HepG2 (cell line): ENCODE measurements at regions not wholly inside any gene's neighbourhood (a gene's known extent, or its start where the extent isn't known, plus 50 kb on each side); places are given as distances from the start of the nearest gene placed in this dataset.

Experiments used
- ATAC-seq: fragments of 200-7000 bp; cut with Tn5 transposase; 3 replicates; pipeline ENCODE4 v1.9.1; 2020; ENCODE audit warnings: mild to moderate bottlenecking, moderate library complexity
- BruUV-seq: library from RNA; stranded (reverse); fragments of 400-500 nt; replicated peaks from 2 replicates; lab custom pipeline; 2021; lab: Mats Ljungman, UMichigan
- CTCF ChIA-PET: fragments of 300-600 bp; formaldehyde crosslinking; extraction: SDS; loops from one replicate; lab custom pipeline; 2021; ENCODE audit warnings: low total read pairs, inconsistent platforms, low intra/inter-chr PET ratio; lab: Yijun Ruan, JAX
- POLR2A ChIA-PET: fragments of 350-600 bp; sonication (Branson Sonifier 250); formaldehyde crosslinking; loops from one replicate; lab custom pipeline; 2020; ENCODE audit warnings: antibody characterized with exemption, inconsistent platforms; lab: Yijun Ruan, JAX
- DNase-seq: peaks from one replicate; pipeline ENCODE4 v3.0.0-alpha.2; 2015; ENCODE audit warnings: low spot score
- FAIRE-seq: peaks from 3 replicates; lab custom pipeline; 2011; peaks lifted over from hg19 to GRCh38; lab: Jason Lieb, UNC
- H2AFZ ChIP-seq: one replicate; pipeline ENCODE4 v1.6.1; 2011; ENCODE audit warnings: low read length, inconsistent platforms
- H3K27ac ChIP-seq: fragments of 300-600 bp; 3 replicates; pipeline ENCODE4 v1.8.0; 2011; ENCODE audit warnings: mixed run types, mild to moderate bottlenecking, mixed read lengths, low read length, inconsistent platforms; ENCODE audit not compliant: insufficient read depth; ENCODE audit errors: extremely low read length
- H3K27me3 ChIP-seq, 2 experiments: fragments of 200-600 bp in 1 of 2; 2 replicates in 1 of 2; 3 replicates in 1 of 2; pipeline versions ENCODE4 v1.6.0 to v1.8.0; 2011; ENCODE audit warnings: low read length in 2 of 2, mild to moderate bottlenecking in 2 of 2, moderate library complexity in 2 of 2, inconsistent platforms in 1 of 2; ENCODE audit not compliant: insufficient read depth in 2 of 2, control insufficient read depth in 1 of 2
- H3K36me3 ChIP-seq, 2 experiments: fragments of 200-600 bp in 1 of 2; replicated peaks in 1 of 2; 2 replicates in 1 of 2; 3 replicates in 1 of 2; pipeline versions ENCODE4 v1.5.1 to v1.8.0; 2011; ENCODE audit warnings: low read length in 2 of 2, inconsistent platforms in 1 of 2; ENCODE audit not compliant: insufficient read depth in 2 of 2, control insufficient read depth in 1 of 2
- H3K4me1 ChIP-seq: 2 replicates; pipeline ENCODE4 v1.5.1; 2012; ENCODE audit warnings: low read length, inconsistent platforms; ENCODE audit not compliant: insufficient read depth
- H3K4me2 ChIP-seq: 2 replicates; pipeline ENCODE4 v1.6.0; 2011; ENCODE audit warnings: low read depth, low read length, inconsistent platforms
- H3K4me3 ChIP-seq, 3 experiments: fragments of 200-600 bp in 1 of 3; sonication (generic), shearing (Covaris generic) in 1 of 3; replicated peaks in 1 of 3; 2 replicates each; pipeline ENCODE4 v1.5.1; 2011 to 2016; ENCODE audit warnings: low read length in 3 of 3, inconsistent platforms in 2 of 3, low read depth in 2 of 3, mild to moderate bottlenecking in 2 of 3, control low read depth in 1 of 3, mixed read lengths in 1 of 3; ENCODE audit not compliant: insufficient read depth in 1 of 3
- H3K79me2 ChIP-seq: one replicate; pipeline ENCODE4 v1.6.1; 2011; ENCODE audit warnings: low read length, inconsistent platforms; ENCODE audit not compliant: insufficient read depth
- H3K9ac ChIP-seq: 2 replicates; pipeline ENCODE4 v1.6.0; 2011; ENCODE audit warnings: mild to moderate bottlenecking, low read depth, low read length, inconsistent platforms; ENCODE audit not compliant: insufficient read depth
- H3K9me3 ChIP-seq: 2 replicates; pipeline ENCODE4 v1.5.1; 2012; ENCODE audit warnings: mild to moderate bottlenecking, low read length
- H4K20me1 ChIP-seq: 2 replicates; pipeline ENCODE4 v1.6.0; 2011; ENCODE audit warnings: inconsistent platforms, mild to moderate bottlenecking, low read length, moderate library complexity; ENCODE audit not compliant: insufficient read depth
- ATF7-NPFF ChIP-seq: sonication (generic); formaldehyde crosslinking; IDR thresholded peaks from 2 replicates; pipeline ENCODE4 v1.8.1; 2023; ENCODE audit warnings: mild to moderate bottlenecking, low read depth, missing genetic modification reagents, moderate library complexity
- CEBPB ChIP-seq: IDR thresholded peaks from 2 replicates; pipeline ENCODE4 v1.6.1; 2011; ENCODE audit warnings: low read depth, low read length, improper control_type of control experiment, borderline replicate concordance
- HDAC1 ChIP-seq: sonication (generic); formaldehyde crosslinking; IDR thresholded peaks from 2 replicates; pipeline ENCODE4 v1.5.1; 2020; ENCODE audit warnings: mild to moderate bottlenecking, missing genetic modification reagents
- HOXA7 ChIP-seq: sonication (generic); formaldehyde crosslinking; IDR thresholded peaks from 2 replicates; pipeline ENCODE4 v1.8.1; 2022; ENCODE audit warnings: mild to moderate bottlenecking, missing genetic modification reagents, moderate library complexity
- MAFK ChIP-seq, 2 experiments: IDR thresholded peaks in 1 of 2; conservative IDR thresholded peaks in 1 of 2; 2 replicates each; pipeline ENCODE4 v1.6.1; 2011; ENCODE audit warnings: improper control_type of control experiment in 2 of 2, low read length in 2 of 2
- SATB2 ChIP-seq: sonication (generic); formaldehyde crosslinking; IDR thresholded peaks from 2 replicates; pipeline ENCODE4 v1.5.0; 2020; ENCODE audit warnings: missing genetic modification reagents
- ZNF775 ChIP-seq: sonication (generic); formaldehyde crosslinking; IDR thresholded peaks from 2 replicates; pipeline ENCODE4 v1.4.0; 2020; ENCODE audit warnings: missing genetic modification reagents, mild to moderate bottlenecking, moderate library complexity, borderline replicate concordance
- ZSCAN25 ChIP-seq: sonication (generic); formaldehyde crosslinking; IDR thresholded peaks from 2 replicates; pipeline ENCODE4 v1.8.0; 2022; ENCODE audit warnings: mild to moderate bottlenecking, missing genetic modification reagents
- WGBS: methylation state at CpG from one replicate; pipeline ENCODE4 v1.1.6; 2017; ENCODE audit warnings: low lambda C conversion rate; 5-methylcytosine and 5-hydroxymethylcytosine counted together
- in situ Hi-C: cut with HindIII; loops from 2 replicates; pipeline ENCODE4 v1.10.0; 2017; ENCODE audit warnings: low pct_unique_long_range_greater_than_20kb; ENCODE audit not compliant: extremely low pct_ligation_motif_present
- intact Hi-C: fragments of 100-400 bp; cut with micrococcal nuclease; formaldehyde crosslinking; loops from one replicate; pipeline ENCODE4 v1.10.0; 2022; ENCODE audit not compliant: unreplicated experiment
- TF ChIP-seq, protein P1 (sequence below): sonication (generic); formaldehyde crosslinking; IDR thresholded peaks from 2 replicates; pipeline ENCODE4 v1.8.0; 2022; ENCODE audit warnings: mild to moderate bottlenecking, missing genetic modification reagents, moderate library complexity
- TF ChIP-seq, protein P2 (sequence below): sonication (generic); formaldehyde crosslinking; IDR thresholded peaks from 2 replicates; pipeline ENCODE4 v1.4.0; 2020; ENCODE audit warnings: missing genetic modification reagents
- TF ChIP-seq, protein P3 (sequence below): sonication (generic); formaldehyde crosslinking; IDR thresholded peaks from 2 replicates; pipeline ENCODE4 v1.4.0; 2020; ENCODE audit warnings: missing genetic modification reagents
- TF ChIP-seq, protein P4 (sequence below): sonication (generic); formaldehyde crosslinking; IDR thresholded peaks from 2 replicates; pipeline ENCODE4 v1.5.1; 2020; ENCODE audit warnings: missing genetic modification reagents, mild to moderate bottlenecking, borderline replicate concordance
- TF ChIP-seq, protein P5 (sequence below): sonication (generic); formaldehyde crosslinking; IDR thresholded peaks from 2 replicates; pipeline ENCODE4 v1.4.0; 2020; ENCODE audit warnings: missing genetic modification reagents; ENCODE audit errors: not compliant biosample characterization

DNA sequence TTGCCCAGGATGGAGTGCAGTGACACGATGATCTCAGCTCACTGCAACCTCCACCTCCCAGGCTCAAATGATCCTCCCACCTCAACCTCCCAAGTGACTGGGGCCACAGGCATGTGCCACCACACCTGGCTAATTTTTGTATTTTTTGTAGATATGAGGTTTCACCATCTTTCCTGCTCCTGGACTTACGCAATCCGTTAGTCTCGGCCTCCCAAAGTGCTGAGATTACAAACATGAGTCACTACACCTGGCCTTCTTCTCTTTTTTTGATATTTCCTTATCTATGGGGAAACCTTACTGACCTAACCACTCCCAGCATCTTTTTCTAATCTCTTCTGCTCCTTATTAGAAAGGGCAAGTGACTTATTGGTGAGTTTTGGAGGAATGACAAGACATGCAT lies 121.7 kb upstream of the CHORDC1 start:
- no peaks in the 10 kb centered on the region for H3K27me3 ChIP-seq
- no peaks in the 10 kb centered on the region for H3K4me1 ChIP-seq
- BruUV-seq: no TSS peak
- WGBS: 33% methylated on average over 4 of the region's 4 CpGs
- no peaks in the 10 kb centered on the region for H3K79me2 ChIP-seq
- ChIA-PET POLR2A (no interaction called here), CTCF (no interaction called here)
- intact Hi-C loops: no loop called here
- H3K27ac ChIP-seq: no peak overlapping the region
- TF ChIP-seq CEBPB: peak; percentile 64; the same call in 1 of the 2 replicates
- TF ChIP-seq, protein P1, sequence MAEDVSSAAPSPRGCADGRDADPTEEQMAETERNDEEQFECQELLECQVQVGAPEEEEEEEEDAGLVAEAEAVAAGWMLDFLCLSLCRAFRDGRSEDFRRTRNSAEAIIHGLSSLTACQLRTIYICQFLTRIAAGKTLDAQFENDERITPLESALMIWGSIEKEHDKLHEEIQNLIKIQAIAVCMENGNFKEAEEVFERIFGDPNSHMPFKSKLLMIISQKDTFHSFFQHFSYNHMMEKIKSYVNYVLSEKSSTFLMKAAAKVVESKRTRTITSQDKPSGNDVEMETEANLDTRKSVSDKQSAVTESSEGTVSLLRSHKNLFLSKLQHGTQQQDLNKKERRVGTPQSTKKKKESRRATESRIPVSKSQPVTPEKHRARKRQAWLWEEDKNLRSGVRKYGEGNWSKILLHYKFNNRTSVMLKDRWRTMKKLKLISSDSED (CRISPR knock-in tag): no peak
- ATAC-seq (no peak), DNase-seq (no peak), FAIRE-seq (no peak)
- no peaks in the 10 kb centered on the region for H4K20me1 ChIP-seq
- no peak overlapping the region for H3K4me2 ChIP-seq
- no peak overlapping the region for H2AFZ ChIP-seq
- H3K36me3 ChIP-seq: no peaks in the 10 kb centered on the region
- no peaks in the 10 kb centered on the region for H3K9me3 ChIP-seq
- in situ Hi-C loops: no loop called here
- H3K9ac ChIP-seq: no peak overlapping the region
- H3K4me3 ChIP-seq: no peak overlapping the region

DNA sequence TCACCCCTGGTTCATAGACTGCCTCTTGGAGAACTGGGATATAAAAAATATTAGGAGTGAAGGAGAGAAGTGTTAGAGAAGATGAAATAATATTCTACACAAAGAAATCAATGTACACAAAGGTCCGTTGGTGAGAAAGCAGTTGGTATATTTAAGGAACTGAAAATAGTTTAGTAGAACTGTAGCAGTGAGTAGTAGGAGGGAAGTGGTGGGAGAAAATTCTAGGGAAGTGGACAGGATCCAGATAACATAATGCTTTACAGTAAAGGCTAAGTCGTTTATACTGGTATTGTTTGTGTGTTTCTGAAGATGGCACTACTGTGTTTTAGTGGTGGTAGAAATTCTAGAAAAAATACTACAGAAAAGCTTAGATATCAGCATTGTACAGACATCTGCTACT lies 120.8 kb upstream of the CHORDC1 start:
- H4K20me1 ChIP-seq: no peaks in the 10 kb centered on the region
- no peak overlapping the region for H3K4me3 ChIP-seq
- no peak overlapping the region for H2AFZ ChIP-seq
- H3K27ac ChIP-seq: no peak overlapping the region
- DNase-seq (no peak), FAIRE-seq (no peak), ATAC-seq (no peak)
- no peak overlapping the region for H3K9ac ChIP-seq
- in situ Hi-C loops (no loop called here), intact Hi-C loops (no loop called here)
- 18% methylated on average over 2 of the region's 2 CpGs for WGBS
- BruUV-seq: no TSS peak
- ChIA-PET CTCF (no interaction called here), POLR2A (no interaction called here)
- no peaks in the 10 kb centered on the region for H3K9me3 ChIP-seq
- H3K4me1 ChIP-seq: no peaks in the 10 kb centered on the region
- no peaks in the 10 kb centered on the region for H3K79me2 ChIP-seq
- no peak overlapping the region for H3K4me2 ChIP-seq
- H3K36me3 ChIP-seq: no peaks in the 10 kb centered on the region
- no peaks in the 10 kb centered on the region for H3K27me3 ChIP-seq
- TF ChIP-seq, protein P2, sequence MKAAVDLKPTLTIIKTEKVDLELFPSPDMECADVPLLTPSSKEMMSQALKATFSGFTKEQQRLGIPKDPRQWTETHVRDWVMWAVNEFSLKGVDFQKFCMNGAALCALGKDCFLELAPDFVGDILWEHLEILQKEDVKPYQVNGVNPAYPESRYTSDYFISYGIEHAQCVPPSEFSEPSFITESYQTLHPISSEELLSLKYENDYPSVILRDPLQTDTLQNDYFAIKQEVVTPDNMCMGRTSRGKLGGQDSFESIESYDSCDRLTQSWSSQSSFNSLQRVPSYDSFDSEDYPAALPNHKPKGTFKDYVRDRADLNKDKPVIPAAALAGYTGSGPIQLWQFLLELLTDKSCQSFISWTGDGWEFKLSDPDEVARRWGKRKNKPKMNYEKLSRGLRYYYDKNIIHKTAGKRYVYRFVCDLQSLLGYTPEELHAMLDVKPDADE (CRISPR knock-in tag): no peak
- no peak for TF ChIP-seq MAFK (conservative IDR thresholded peaks at IDR 0.05 in 1 of 2, IDR thresholded peaks at IDR 0.05 in 1 of 2; ENCODE audit: low read length in 2 of 2)
- TF ChIP-seq ATF7-NPFF (CRISPR knock-in tag): no peak
- no peak for TF ChIP-seq HOXA7 (CRISPR knock-in tag)
- TF ChIP-seq ZSCAN25 (CRISPR knock-in tag): no peak
- TF ChIP-seq, protein P3, sequence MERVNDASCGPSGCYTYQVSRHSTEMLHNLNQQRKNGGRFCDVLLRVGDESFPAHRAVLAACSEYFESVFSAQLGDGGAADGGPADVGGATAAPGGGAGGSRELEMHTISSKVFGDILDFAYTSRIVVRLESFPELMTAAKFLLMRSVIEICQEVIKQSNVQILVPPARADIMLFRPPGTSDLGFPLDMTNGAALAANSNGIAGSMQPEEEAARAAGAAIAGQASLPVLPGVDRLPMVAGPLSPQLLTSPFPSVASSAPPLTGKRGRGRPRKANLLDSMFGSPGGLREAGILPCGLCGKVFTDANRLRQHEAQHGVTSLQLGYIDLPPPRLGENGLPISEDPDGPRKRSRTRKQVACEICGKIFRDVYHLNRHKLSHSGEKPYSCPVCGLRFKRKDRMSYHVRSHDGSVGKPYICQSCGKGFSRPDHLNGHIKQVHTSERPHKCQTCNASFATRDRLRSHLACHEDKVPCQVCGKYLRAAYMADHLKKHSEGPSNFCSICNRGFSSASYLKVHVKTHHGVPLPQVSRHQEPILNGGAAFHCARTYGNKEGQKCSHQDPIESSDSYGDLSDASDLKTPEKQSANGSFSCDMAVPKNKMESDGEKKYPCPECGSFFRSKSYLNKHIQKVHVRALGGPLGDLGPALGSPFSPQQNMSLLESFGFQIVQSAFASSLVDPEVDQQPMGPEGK (CRISPR knock-in tag): no peak
- TF ChIP-seq SATB2 (CRISPR knock-in tag): no peak
- TF ChIP-seq HDAC1: no peak
- TF ChIP-seq, protein P4, sequence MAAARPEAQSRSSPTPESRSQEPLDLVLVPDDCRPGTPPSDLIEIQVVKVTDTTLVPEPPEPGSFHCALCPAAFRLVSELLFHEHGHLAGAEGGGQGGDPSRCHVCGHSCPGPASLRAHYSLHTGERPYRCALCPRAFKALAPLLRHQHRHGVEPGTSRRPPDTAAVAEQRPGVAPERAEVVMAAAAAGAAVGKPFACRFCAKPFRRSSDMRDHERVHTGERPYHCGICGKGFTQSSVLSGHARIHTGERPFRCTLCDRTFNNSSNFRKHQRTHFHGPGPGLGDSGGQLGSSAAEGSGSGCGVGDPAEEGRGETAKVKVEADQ (CRISPR knock-in tag): no peak
- no peak for TF ChIP-seq ZNF775 (CRISPR knock-in tag)
- TF ChIP-seq, protein P5, sequence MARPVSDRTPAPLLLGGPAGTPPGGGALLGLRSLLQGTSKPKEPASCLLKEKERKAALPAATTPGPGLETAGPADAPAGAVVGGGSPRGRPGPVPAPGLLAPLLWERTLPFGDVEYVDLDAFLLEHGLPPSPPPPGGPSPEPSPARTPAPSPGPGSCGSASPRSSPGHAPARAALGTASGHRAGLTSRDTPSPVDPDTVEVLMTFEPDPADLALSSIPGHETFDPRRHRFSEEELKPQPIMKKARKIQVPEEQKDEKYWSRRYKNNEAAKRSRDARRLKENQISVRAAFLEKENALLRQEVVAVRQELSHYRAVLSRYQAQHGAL (CRISPR knock-in tag): no peak
